Fibroblast of lung (primary cell): ENCODE measurements at regions not wholly inside any gene's neighbourhood (a gene's known extent, or its start where the extent isn't known, plus 50 kb on each side); places are given as distances from the start of the nearest gene placed in this dataset.
A peak's percentile ranks its signal among the peaks of the same experiment; 100 is the strongest.

ENCODE experiments used
- CTCF ChIP-seq, 2 donors: IDR thresholded peaks in 1 of 2; conservative IDR thresholded peaks in 1 of 2; 1 replicate in 1 of 2; 2 replicates in 1 of 2; pipeline ENCODE4 v1.5.1; 2011 to 2012; ENCODE audit warnings: low read length in 2 of 2, control low read depth in 1 of 2, inconsistent platforms in 1 of 2, low read depth in 1 of 2, mild to moderate bottlenecking in 1 of 2
- EZH2 ChIP-seq: IDR thresholded peaks from 2 replicates; pipeline ENCODE4 v1.5.1; 2012; ENCODE audit warnings: low read length, control low read depth, mild to moderate bottlenecking; ENCODE audit errors: missing control alignments

DNA sequence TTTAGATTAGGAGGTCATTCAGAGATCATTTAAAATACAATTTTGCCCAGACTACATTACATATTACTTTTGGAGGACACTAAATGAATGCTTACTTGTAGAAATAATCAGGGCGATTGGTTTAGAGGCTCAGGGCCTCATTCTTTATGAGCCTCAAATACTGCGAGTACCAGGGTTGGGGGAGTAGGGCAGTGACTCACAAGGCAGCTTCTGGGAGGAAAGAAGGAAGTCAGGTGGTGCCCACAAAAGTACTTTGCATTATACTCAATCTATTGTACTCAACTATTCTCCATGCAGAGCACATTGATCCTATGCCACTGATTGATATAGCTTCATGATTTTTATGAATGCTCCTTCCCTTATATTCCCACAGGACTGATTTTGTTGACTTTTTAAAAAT, 166.9 kb downstream of the SOCS6 start:
- peak in 1 of 2 donors; percentile 4 for TF ChIP-seq CTCF (conservative IDR thresholded peaks at IDR 0.05 in 1 of 2, IDR thresholded peaks at IDR 0.05 in 1 of 2; ENCODE audit: low read depth in 1 of 2, low read length in 2 of 2)
- no peak for TF ChIP-seq EZH2
